ENCODE measurements at regions not wholly inside any gene's neighbourhood (a gene's known extent, or its start where the extent isn't known, plus 50 kb on each side); places are given as distances from the start of the nearest gene placed in this dataset.

DNA sequence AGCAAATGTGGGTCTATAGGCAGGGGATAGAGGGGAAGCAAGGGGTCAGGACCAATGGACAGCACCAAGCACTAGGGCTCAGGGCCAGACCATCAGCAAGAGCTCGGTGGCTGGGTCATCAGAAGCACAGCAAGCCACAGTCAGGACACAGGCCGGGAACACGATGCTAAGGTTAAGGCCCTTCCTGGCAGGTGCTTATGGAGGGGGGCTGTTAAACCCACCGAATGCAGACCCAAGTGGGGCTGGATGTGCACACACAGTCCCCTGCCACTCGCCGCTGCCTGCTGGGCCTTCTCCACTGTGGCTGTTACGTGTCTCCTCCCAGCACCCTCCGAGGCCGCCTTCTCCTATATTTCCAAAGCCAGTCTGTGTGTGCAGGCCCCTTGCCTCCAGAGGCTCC lies 220.1 kb downstream of the TOMM20 start:
- H3K36me3 ChIP-seq (replicated peaks in 1 of 2; ENCODE audit: control insufficient read depth in 1 of 2, insufficient read depth in 2 of 2, low read length in 2 of 2): no peaks in the 10 kb centered on the region
- ChIA-PET CTCF (ENCODE audit: low intra/inter-chr PET ratio, low total read pairs) (no interaction called here), POLR2A (interaction anchor here (1.3 to 2.9 kb wide), 2 partner anchors 50 to 187 kb away, joined by 3 to 28 read pairs; no protein-coding TSS in a partner anchor)
- no peak; the same call in 2 of the 3 replicates for ATAC-seq
- peaks cover 53% of the 10 kb centered on the region for H3K4me1 ChIP-seq (ENCODE audit: insufficient read depth, low read length)
- H3K9ac ChIP-seq (ENCODE audit: insufficient read depth, low read depth, low read length): no peak overlapping the region; the same call in 1 of the 2 replicates
- peak overlapping the region; percentile 44; the same call in 1 of the 2 replicates for H3K4me2 ChIP-seq (ENCODE audit: low read depth, low read length)
- H3K27ac ChIP-seq (ENCODE audit: extremely low read length, insufficient read depth, low read length): peak overlapping the region; percentile 34
- no peaks in the 10 kb centered on the region for H3K27me3 ChIP-seq (ENCODE audit: control insufficient read depth in 1 of 2, insufficient read depth in 2 of 2, low read length in 2 of 2)
- DNase-seq (ENCODE audit: low spot score): no peak
- no peaks in the 10 kb centered on the region for H3K9me3 ChIP-seq (ENCODE audit: low read length)
- intact Hi-C loops (cut with micrococcal nuclease; ENCODE audit: unreplicated experiment) (no loop called here), in situ Hi-C loops (cut with HindIII; ENCODE audit: extremely low pct_ligation_motif_present, low pct_unique_long_range_greater_than_20kb) (no loop called here)
- WGBS (ENCODE audit: low lambda C conversion rate): 88% methylated on average over 7 of the region's 9 CpGs
- no TSS peak for BruUV-seq (replicated peaks)
- FAIRE-seq: no peak
- H3K79me2 ChIP-seq (ENCODE audit: insufficient read depth, low read length): no peaks in the 10 kb centered on the region
- no peak overlapping the region for H2AFZ ChIP-seq (ENCODE audit: low read length)
- no peaks in the 10 kb centered on the region for H4K20me1 ChIP-seq (ENCODE audit: insufficient read depth, low read length)
- TF ChIP-seq, protein P1, sequence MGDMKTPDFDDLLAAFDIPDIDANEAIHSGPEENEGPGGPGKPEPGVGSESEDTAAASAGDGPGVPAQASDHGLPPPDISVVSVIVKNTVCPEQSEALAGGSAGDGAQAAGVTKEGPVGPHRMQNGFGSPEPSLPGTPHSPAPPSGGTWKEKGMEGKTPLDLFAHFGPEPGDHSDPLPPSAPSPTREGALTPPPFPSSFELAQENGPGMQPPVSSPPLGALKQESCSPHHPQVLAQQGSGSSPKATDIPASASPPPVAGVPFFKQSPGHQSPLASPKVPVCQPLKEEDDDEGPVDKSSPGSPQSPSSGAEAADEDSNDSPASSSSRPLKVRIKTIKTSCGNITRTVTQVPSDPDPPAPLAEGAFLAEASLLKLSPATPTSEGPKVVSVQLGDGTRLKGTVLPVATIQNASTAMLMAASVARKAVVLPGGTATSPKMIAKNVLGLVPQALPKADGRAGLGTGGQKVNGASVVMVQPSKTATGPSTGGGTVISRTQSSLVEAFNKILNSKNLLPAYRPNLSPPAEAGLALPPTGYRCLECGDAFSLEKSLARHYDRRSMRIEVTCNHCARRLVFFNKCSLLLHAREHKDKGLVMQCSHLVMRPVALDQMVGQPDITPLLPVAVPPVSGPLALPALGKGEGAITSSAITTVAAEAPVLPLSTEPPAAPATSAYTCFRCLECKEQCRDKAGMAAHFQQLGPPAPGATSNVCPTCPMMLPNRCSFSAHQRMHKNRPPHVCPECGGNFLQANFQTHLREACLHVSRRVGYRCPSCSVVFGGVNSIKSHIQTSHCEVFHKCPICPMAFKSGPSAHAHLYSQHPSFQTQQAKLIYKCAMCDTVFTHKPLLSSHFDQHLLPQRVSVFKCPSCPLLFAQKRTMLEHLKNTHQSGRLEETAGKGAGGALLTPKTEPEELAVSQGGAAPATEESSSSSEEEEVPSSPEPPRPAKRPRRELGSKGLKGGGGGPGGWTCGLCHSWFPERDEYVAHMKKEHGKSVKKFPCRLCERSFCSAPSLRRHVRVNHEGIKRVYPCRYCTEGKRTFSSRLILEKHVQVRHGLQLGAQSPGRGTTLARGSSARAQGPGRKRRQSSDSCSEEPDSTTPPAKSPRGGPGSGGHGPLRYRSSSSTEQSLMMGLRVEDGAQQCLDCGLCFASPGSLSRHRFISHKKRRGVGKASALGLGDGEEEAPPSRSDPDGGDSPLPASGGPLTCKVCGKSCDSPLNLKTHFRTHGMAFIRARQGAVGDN (CRISPR knock-in tag; IDR thresholded peaks at IDR 0.05): peak; percentile 41
- no peak for TF ChIP-seq MLLT10 (CRISPR knock-in tag; IDR thresholded peaks at IDR 0.05)
- H3K4me3 ChIP-seq (replicated peaks in 1 of 3; ENCODE audit: insufficient read depth in 1 of 3, low read depth in 2 of 3, low read length in 3 of 3): no peak overlapping the region

DNA sequence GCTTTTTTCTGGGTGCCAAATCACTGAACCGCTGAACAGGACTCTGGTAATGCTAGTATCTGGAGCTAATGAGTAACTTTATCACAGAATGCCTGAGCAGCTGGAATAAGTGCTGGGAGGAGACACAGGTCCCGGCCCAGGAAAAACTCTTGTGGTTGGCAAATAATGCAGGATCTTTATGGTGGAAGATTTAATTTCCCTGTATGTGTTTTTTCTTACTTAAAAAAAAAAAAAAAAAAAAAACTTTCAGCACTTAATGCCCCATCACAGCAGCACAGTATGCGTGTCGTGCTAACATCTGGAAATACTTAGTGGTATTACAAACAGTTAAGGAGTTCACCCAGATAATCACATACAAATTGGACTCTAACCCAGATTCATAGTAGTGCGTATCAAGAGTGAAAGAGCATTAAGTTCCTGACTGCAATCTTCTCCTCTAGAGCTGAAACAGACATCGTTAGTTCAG lies 220.7 kb downstream of the TOMM20 start:
- Histone ChIP-seq H3K4me1 (ENCODE audit: insufficient read depth, low read length) (peaks cover 50% of the 10 kb centered on the region), H3K4me3 (replicated peaks in 1 of 3; ENCODE audit: insufficient read depth in 1 of 3, low read depth in 2 of 3, low read length in 3 of 3) (peak overlapping the region in 1 of 3 experiments; percentile 41; a peak in 1 of 6 replicates), H3K36me3 (replicated peaks in 1 of 2; ENCODE audit: control insufficient read depth in 1 of 2, insufficient read depth in 2 of 2, low read length in 2 of 2) (no peaks in the 10 kb centered on the region), H3K9me3 (ENCODE audit: low read length) (no peaks in the 10 kb centered on the region), H2AFZ (ENCODE audit: low read length) (peak overlapping the region; percentile 64), H3K9ac (ENCODE audit: insufficient read depth, low read depth, low read length) (peak overlapping the region; percentile 24; the same call in 1 of the 2 replicates), H3K4me2 (ENCODE audit: low read depth, low read length) (peak overlapping the region; percentile 65), H4K20me1 (ENCODE audit: insufficient read depth, low read length) (no peaks in the 10 kb centered on the region), H3K27ac (ENCODE audit: extremely low read length, insufficient read depth, low read length) (peak overlapping the region; percentile 34), H3K79me2 (ENCODE audit: insufficient read depth, low read length) (no peaks in the 10 kb centered on the region), H3K27me3 (ENCODE audit: control insufficient read depth in 1 of 2, insufficient read depth in 2 of 2, low read length in 2 of 2) (no peaks in the 10 kb centered on the region)
- POLR2A ChIA-PET: interaction anchor here (0.7 to 2.9 kb wide), 9 partner anchors 9 to 368 kb away, joined by 3 to 28 read pairs (median 3); no protein-coding TSS in a partner anchor
- intact Hi-C loops (cut with micrococcal nuclease; ENCODE audit: unreplicated experiment): no loop called here
- no TSS peak for BruUV-seq (replicated peaks)
- ATAC-seq: peak; percentile 91
- TF ChIP-seq, protein P2, sequence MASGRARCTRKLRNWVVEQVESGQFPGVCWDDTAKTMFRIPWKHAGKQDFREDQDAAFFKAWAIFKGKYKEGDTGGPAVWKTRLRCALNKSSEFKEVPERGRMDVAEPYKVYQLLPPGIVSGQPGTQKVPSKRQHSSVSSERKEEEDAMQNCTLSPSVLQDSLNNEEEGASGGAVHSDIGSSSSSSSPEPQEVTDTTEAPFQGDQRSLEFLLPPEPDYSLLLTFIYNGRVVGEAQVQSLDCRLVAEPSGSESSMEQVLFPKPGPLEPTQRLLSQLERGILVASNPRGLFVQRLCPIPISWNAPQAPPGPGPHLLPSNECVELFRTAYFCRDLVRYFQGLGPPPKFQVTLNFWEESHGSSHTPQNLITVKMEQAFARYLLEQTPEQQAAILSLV (CRISPR knock-in tag; IDR thresholded peaks at IDR 0.05; ENCODE audit: borderline replicate concordance): no peak
- TF ChIP-seq ZNF614 (CRISPR knock-in tag; IDR thresholded peaks at IDR 0.05; ENCODE audit: borderline replicate concordance): peak; percentile 52; the same call in 1 of the 2 replicates
- TF ChIP-seq, protein P3, sequence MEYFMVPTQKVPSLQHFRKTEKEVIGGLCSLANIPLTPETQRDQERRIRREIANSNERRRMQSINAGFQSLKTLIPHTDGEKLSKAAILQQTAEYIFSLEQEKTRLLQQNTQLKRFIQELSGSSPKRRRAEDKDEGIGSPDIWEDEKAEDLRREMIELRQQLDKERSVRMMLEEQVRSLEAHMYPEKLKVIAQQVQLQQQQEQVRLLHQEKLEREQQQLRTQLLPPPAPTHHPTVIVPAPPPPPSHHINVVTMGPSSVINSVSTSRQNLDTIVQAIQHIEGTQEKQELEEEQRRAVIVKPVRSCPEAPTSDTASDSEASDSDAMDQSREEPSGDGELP (IDR thresholded peaks at IDR 0.05; ENCODE audit: borderline replicate concordance, low read depth): peak; percentile 31; the same call in 1 of the 2 replicates
- TF ChIP-seq, protein P1 (CRISPR knock-in tag; IDR thresholded peaks at IDR 0.05): no peak
- CTCF ChIA-PET (ENCODE audit: low intra/inter-chr PET ratio, low total read pairs): no interaction called here
- FAIRE-seq: no peak
- DNase-seq (ENCODE audit: low spot score): peak; percentile 51
- in situ Hi-C loops (cut with HindIII; ENCODE audit: extremely low pct_ligation_motif_present, low pct_unique_long_range_greater_than_20kb): no loop called here
- WGBS (ENCODE audit: low lambda C conversion rate): 40% methylated on average over 6 of the region's 6 CpGs
